C4-2B (cell line): ENCODE measurements at regions not wholly inside any gene's neighbourhood (a gene's known extent, or its start where the extent isn't known, plus 50 kb on each side); places are given as distances from the start of the nearest gene placed in this dataset.

ENCODE experiments used
- H3K27ac ChIP-seq: fragments of 450-650 bp; 2 replicates; pipeline ENCODE4 v1.5.1; 2017
- ZFX ChIP-seq: fragments of 450-650 bp; IDR thresholded peaks from 2 replicates; pipeline ENCODE4 v1.6.1; 2017
- TF ChIP-seq, protein P1 (sequence below): fragments of 450-650 bp; conservative IDR thresholded peaks from 2 replicates; pipeline ENCODE4 v1.5.1; 2017; ENCODE audit warnings: mild to moderate bottlenecking

DNA sequence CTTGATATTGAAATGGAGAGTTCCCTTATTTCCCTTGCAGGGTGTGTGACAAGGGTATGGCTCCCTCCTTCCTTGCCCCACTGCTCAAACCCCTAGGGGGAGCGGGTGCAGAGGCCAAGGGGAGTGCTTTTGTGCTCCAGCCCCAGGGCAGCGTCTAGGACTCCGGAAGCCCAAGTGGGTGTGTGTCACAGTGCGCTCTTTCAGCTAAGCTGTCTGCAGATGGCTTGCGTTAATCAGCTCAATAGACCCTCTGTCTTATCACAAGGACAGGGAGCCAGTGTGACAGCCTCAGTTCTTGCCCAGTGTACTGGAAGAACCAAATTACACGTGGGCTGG, 523.6 kb upstream of the LMCD1 start:
- no peak overlapping the region for H3K27ac ChIP-seq
- TF ChIP-seq ZFX, result no peak
- TF ChIP-seq, protein P1, sequence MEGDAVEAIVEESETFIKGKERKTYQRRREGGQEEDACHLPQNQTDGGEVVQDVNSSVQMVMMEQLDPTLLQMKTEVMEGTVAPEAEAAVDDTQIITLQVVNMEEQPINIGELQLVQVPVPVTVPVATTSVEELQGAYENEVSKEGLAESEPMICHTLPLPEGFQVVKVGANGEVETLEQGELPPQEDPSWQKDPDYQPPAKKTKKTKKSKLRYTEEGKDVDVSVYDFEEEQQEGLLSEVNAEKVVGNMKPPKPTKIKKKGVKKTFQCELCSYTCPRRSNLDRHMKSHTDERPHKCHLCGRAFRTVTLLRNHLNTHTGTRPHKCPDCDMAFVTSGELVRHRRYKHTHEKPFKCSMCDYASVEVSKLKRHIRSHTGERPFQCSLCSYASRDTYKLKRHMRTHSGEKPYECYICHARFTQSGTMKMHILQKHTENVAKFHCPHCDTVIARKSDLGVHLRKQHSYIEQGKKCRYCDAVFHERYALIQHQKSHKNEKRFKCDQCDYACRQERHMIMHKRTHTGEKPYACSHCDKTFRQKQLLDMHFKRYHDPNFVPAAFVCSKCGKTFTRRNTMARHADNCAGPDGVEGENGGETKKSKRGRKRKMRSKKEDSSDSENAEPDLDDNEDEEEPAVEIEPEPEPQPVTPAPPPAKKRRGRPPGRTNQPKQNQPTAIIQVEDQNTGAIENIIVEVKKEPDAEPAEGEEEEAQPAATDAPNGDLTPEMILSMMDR, result no peak

DNA sequence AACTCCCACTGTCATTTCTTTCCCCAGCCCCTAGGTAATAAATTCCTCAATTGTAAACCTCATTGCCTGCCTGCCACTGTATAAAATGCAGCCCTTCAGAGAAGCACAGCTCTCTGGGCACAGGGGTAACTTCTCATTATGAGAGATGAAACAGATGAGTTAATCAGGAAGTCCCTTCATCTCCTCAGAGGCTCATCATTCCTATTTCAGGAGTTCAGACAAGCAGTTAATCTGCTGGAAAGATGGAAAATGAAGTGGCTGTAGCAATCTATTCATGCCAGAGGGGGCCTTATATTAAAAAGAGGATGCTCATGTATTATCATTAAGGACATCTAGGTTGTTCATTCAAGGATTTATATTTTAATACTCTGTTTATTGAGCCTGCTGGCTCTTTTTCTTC, 519.5 kb upstream of the LMCD1 start:
- TF ChIP-seq, protein P1, result no peak
- no peak for TF ChIP-seq ZFX
- H3K27ac ChIP-seq, result no peak overlapping the region

DNA sequence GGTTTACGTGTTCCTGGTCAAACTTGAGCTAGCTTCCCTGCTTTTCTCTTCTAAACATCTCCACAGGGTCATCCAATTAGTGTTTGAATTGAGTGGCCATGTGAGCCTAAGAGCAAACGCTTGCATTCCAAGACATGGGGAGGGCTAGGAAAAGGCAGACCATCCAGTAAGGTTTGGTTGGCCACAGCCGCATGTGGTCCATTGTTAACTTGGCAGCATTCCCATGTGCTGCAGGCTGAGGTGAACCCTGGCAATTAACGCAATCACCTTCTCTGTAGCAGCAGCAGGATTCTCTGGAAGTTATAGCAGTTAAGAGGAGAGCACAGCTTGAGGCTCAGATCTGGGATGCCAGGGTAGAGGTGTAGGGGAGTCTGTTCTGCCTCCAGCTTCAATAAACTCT, 502.2 kb upstream of the LMCD1 start:
- no peak overlapping the region for H3K27ac ChIP-seq
- no peak for TF ChIP-seq ZFX
- TF ChIP-seq, protein P1, result no peak

DNA sequence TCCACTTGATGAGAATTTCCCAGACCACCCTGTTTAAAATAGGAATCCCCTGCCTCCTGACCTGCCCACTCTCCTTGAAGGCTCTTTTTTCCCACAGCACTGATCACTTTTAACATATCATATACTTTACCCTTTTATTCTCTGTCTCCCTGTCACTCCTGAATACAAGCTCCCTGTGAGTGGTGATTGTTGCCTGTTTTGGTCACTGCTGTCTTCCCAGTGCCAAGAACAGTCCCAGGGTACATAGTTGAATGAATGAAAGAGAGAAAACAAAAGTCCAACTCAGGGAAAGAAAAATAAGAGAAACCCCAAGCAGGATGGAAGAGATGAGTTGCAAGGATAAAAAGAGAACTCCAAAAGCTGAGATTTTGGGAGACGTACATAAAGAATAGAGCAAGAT, 500.3 kb upstream of the LMCD1 start:
- no peak overlapping the region for H3K27ac ChIP-seq
- no peak for TF ChIP-seq ZFX
- TF ChIP-seq, protein P1, result no peak

DNA sequence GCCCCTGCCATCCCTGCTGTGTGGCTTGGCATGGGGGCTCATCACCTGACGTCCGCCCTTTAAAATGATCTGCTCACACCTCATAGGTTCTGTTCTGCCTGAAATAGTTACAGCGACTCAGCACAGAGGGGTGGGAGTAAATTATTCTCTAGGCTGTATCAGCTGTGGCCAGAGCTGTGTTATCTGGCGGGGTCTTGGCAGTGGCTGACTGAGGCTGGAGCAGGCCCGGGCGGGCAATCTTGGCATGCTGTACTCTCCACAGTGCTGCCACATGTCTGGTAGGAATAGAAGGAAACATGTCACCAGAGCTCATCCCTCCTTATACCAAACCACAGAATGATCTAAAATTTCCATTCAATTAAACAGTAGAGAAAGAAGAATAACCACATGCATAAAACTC, 499.9 kb upstream of the LMCD1 start:
- no peak for TF ChIP-seq ZFX
- TF ChIP-seq, protein P1, result no peak
- no peak overlapping the region for H3K27ac ChIP-seq

DNA sequence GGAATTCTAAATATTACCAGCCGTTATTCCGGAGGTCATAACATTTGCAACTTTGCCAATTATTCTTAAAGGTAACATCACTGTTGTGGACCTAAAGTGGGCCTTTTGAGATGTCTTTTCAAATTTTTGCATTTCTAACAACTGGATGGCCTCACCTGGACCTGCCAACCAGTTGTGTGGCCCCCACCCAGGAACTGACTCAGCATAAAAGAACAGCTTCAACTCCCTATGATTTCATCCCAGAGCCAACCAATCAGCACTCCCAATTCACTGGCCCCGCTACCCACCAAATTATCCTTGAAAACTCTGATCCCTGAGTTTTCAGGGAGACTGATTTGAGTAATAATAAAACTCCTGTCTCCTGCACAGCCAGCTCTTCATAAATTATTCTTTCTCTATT, 489.7 kb upstream of the LMCD1 start:
- no peak for TF ChIP-seq ZFX
- TF ChIP-seq, protein P1, result no peak
- H3K27ac ChIP-seq, result no peak overlapping the region

DNA sequence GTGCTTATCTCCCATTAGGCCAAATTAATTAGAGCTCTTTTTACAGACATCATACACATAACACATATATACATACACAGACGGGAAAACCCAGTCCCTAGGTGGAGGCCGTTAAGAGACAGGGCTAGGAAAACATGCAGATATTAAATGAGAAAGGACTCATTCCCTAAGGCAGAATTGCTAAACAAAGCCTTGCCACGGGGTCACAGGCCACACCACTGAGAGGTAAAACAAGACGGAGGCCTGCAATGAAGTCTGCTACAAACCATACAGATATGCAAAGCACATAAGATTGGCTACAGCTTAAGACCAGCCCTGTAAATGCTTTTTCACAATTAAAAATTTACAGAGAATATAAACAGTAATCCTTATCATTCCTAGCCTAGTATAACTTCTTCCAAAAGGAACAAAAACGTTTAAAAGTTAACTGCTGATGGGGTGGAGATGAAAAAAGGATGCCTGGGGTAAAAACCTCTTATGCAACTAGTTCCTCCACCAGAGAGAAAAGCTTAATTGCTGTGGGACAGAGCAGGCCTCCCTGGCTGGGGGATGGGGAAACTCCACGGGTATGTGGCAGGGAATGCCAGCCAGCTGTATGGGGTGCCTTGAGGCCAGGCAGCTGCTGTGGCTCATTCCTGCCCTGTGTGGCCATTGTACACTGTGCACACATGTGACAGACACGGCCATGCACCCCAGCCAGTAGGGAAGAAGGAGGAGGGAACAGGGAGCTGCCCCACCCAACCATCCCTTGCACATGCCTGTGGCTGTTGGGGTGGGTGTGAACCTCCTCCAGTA, 481.4 kb upstream of the LMCD1 start:
- no peak for TF ChIP-seq ZFX
- TF ChIP-seq, protein P1, result no peak
- no peak overlapping the region for H3K27ac ChIP-seq
